Stimulated activated CD4-positive, alpha-beta T cell treated with anti-CD3 and anti-CD28 coated beads, Interleukin-1b, Interleukin-23, amount 100 ng/mL, for 1 hour (primary cell): ENCODE measurements at regions not wholly inside any gene's neighbourhood (a gene's known extent, or its start where the extent isn't known, plus 50 kb on each side); places are given as distances from the start of the nearest gene placed in this dataset.
"Not testable (repeated sequence)": the region's sequence is repeated elsewhere in the genome, so short reads cannot be mapped to it uniquely, and the experiment has no call there.

ENCODE experiments used
- DNase-seq, 2 donors: peaks; one replicate each; pipeline ENCODE4 v3.0.0-alpha.2; 2020; ENCODE audit warnings: low read depth in 2 of 2

DNA sequence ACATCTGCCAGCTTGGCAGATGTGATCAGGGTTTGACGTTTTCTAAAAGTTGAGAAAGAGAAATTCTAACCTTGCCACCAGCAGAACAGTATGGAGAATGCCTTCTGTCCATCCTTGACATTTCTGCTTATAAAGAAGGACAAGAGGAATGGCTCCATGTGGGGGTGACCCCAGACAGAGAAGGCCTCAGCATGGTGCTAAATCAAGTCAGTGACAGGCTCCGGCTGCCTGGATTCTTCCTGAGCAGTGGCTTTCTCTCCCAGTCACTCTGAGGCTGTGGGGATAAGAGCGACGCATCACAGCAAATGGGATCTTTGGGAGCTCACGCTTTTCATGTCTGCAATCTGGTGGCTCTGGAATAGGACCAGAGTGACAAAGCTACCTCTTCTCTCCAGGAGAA lies 640.2 kb upstream of the CAMK1G start:
- no peak for DNase-seq

DNA sequence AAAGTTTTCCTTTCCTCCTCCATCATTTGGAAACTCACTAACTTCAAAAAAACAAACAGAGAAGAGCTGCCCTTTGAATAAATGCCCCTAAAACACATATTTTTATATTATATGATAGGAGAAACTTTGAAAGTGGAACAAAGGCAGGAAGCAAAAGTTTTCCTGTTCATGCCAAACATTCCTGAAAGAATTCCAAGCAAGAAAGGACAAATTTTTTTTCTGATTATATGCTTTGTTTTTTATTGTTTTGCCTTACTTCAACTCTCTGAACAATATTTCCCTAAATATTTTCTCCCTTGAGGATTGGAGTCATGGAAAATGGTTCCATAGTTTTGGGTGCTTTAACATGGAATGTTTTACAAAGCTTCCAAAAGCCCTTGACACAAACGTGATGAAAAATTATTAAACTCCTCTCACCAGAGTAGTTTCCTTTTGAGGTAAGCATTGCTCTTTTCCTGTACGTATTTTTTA lies 638.5 kb upstream of the CAMK1G start:
- no peak for DNase-seq

DNA sequence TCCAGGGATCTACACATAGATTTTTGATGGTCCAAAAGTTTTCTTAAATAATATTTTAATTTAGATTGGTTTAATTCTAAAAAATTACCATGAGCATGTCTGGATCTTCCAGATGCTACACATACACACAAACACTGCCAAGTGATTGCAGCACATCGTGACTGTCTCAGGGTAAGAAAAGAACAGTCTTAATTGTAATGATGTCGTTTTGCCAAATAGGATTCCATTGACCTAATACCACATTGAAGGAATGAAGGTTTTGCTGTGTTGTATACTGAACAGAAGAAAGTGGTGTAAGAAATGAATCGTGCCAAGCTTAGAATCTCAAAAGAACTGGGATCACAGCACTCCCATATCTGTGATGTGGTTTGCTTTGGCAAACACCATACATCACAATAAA lies 633.3 kb upstream of the CAMK1G start:
- no peak for DNase-seq

DNA sequence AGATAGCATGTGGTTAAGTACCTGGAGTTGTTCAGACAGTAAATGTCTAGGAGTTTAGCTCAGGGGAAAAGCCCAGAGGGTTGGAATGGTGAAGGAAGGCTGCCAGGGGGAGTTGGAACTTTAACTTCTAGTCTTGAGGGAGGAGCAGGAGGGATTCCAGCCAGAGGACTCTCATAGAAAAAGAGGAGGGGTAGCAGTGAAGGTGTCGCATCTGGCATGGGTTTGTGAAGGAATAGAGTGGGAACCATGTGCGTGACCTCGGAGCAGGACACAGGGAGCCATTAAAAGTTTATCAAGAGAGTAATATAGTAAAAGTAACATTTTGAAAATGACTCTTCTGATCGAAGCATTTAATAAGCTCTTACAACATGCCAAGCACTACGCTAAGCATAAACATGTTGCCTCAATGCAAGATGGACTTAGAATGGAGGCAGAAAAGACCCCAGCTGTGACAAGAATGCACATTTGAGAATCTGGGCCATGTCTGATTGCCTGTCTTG lies 632.4 kb upstream of the CAMK1G start:
- DNase-seq: no peak

DNA sequence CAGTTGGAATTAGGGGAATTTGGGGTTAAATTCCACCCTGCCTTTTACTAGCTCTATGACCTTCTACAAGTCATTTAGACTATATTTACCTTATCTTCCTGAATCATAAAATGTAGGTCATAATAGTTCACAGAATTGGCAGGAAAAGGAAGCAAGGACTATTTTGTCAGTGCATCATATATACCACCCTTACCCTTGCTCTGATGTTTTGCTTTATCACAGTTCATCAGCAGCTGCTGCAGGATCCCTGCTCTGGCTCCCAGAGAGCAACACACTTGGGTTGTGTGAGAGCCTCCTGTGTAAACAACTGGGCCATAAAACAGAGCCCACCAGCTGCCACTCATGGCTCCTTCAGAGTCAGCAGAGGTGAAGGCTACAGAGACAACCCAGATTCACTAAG lies 631.6 kb upstream of the CAMK1G start:
- DNase-seq: no peak

DNA sequence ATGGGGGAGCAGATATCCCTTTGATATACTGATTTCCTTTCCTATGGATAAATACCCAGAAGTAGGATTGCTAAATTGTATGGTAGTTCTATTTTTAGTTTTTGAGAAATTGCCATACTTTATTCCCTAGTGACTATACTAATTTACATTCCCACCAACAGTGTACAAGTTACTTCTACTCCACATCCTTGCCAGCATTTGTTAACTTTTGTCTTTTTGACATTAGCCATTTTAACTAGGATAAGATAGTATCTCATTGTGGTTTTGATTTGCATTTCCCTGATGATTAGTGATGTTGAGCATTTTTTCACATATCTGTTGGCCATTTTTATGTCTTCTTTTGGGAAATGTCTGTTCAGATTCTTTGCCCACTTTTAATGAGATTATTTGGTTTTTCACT lies 620.6 kb upstream of the CAMK1G start:
- DNase-seq: no peak

DNA sequence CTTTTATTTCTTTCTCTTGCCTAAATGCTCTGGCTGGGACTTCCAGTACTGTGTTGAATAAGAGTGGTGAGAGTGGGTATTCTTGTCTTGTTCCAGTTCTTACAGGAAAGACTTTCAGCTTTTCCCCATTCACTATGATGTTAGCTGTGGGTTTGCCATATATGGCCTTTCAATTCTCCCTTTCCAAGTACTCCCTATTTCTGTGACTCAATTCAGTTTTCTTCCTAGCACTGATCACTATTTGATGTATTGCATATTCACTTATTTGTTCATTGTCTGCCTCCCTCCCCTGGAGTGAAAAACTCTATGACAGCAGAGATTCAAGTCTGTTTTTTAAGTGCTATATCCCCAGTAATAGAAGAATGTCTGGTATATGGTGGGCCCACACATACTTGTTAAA lies 618.2 kb upstream of the CAMK1G start:
- no peak for DNase-seq

DNA sequence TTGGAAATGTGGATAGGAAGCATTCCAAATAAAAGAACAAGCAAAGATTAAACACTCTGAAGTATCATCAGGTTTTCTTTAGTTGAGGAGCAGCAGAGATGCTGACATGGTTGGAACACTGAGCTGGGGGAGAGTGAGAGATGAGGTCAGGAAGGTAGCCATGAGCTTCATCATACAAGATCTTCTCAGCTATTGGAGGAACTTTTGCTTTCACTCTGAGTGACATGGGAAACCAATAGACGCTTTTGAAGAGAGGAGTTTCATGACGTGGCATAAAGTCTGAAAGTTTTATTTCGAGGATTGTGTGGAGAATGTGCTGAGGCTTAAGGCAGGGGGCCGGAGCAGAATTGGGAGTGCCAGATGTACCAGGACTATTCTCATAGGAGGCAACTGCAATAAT lies 616.2 kb upstream of the CAMK1G start:
- no peak for DNase-seq

DNA sequence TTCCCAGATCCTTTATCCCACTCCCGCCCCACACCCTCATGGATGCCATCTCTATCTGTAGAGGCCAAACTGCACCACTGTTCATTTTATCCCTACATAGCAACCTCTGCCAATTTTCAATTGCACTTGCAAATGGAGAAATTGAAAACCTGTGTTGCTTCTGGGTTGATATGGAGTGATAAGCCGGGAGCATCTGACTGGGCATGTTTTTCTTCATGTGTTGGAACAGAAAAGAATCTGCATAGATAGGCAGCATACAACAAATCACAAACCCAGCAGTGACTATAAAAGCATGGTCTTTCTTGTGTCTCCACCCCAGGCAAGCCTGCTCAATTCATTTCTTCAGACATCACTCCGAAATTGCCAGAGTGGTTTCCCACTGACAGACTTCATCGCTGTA lies 608.8 kb upstream of the CAMK1G start:
- DNase-seq: no peak

DNA sequence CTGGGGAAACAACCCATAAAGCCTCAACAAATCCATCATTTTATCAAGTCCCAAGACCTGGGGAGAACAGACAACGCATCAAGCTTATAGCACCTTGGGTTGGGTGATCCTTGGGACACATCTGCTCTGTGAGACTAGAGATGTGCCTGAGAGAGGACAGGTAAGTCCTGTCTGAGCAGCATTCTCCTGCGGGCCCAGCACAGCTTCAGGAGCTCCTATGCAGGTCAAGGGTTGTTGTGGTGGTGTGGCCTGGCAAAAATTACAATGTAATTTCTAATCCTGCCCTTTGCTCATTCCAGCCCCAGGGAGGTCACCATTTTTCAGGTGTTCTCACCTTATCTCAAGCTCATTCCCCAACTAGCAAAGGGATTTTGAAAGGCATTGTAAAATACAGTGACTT lies 608.1 kb upstream of the CAMK1G start:
- no peak for DNase-seq

DNA sequence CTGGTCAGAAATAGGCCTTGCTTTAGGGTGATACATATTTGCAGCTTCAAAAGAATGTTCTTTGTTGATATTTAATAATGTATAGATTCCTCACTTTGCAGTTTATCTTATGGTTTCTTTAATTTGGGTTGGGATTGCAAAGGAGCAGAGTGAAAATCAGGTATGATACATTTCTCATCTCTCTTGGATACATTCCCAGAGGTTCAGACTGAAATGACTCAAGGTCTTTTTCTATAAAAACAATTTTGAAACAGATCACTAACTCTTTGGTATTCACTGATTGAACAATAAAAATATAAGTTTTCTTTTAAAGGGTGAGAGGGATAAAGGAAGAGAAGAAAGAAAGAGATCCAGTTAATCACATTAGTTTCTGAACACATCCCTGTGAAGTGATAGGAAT lies 606.5 kb upstream of the CAMK1G start:
- no peak for DNase-seq

DNA sequence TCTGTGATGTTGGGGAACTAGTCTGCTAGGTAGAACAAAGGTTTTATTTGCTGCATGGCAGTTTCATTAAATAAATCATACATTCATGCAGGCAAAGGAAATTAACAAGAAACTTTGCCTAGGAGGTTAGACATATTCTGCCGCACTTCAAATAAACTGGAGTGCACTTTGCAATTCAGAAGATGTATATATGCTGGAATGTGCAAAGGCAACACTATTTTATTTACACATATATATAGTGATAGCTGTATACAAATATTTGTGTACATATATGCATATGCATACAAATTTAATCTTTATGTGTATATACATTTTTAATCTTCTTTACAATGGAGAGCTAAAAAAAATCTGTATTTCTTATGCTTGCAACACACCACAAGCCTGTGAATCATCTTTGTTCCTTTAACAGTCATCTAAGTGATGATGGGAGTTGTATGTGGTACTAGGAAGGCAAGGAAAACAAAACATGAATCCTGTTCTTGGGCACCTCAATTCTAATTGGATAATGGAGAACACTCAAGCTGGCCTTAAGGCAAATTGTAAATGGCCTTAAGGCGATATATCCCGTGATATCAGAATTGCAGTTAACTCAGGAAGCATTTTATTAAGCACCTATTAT lies 605.8 kb upstream of the CAMK1G start:
- DNase-seq: no peak

DNA sequence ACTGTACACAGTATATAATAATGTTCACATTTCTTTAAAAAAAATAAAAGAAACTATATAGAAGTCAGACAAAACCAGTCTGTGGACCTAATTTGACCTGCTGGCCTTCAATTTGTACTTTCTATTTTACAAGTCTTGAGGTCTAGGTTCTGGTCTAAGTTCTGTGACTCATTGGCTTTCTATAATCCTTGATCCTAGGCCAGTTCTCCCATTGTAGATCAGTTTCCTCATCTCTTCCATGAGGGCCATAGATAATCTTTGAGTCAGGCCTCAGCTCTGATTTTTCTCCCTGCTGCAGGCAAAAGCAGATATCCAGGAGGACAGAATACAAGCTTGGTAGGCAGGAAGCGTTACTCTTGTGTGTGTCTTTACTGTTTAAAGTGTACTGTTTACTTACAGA lies 603.7 kb upstream of the CAMK1G start:
- DNase-seq: no peak

DNA sequence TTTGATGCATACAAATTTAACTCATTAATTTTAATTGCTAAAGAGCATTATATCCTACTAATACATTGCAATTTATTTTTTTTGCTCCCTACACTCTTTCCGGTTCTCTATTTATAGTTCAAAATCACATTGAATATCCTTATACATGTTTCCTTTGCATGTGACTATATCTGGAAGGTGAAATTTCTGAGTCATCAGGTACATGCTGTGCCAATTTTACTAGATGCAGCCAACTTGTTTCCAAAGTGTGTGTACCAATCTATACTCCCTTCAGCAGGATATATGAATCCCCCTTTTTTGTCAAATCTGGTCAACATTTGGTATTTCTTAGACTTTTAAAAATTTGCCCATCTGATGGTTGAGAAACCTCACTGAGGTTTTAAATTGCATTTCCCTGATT lies 602.9 kb upstream of the CAMK1G start:
- no peak for DNase-seq

DNA sequence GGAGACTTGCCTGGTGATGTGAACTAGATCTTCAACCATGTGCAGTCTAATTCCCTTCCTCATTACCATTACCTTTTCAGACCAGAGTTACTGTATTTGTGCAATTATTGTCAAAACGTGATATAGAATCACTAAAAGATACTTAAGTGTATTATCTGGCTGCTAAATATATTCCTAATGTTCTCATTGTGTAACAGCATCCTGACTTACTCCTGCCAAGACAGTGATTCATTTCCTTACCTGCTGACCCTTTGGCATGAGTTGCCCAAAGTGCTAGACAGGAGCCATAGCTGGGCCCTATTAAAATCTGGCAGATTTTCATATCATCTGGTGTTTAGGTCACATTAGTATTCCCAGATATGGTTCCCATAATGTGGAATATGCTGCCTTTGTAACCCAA lies 598.3 kb upstream of the CAMK1G start:
- DNase-seq: no peak

DNA sequence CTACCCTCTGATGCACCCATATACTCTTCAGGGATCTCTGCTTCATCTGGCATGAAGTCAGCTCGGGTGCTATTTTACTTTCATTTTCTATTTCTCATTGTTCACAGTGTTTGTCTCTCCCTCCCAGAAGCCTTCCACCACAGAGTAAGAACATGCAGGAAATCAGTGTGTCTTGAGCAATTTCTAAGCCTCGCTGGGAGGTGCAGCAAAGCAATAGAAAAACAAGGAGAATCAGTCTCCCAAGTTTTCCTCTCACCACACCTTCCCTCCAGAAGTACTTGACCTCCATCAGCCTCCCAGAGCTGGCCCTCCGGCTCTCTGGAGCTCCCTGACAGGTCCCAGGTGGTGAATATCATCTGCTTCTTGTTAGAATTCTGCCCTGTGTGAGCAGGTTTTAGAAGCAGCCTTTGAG lies 594.7 kb upstream of the CAMK1G start:
- DNase-seq: no peak

DNA sequence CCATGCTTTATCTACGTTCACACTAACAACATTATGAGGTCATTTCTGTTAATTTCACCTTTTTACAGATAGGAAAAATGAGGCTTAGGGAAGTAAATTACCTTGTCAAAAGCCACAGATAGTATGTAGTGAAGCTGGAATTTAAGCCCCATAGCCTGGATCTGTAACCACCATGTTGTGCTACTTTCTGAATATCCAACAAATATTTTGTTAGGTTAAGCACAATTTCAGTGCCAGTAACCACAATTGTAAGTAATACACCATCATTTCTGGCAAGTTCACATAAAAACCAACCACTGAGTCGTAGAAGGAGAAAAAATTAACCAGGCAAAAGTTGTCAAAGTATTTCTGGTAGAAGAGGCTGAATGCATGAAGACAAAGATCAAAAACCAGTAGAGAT lies 593.1 kb upstream of the CAMK1G start:
- no peak for DNase-seq

DNA sequence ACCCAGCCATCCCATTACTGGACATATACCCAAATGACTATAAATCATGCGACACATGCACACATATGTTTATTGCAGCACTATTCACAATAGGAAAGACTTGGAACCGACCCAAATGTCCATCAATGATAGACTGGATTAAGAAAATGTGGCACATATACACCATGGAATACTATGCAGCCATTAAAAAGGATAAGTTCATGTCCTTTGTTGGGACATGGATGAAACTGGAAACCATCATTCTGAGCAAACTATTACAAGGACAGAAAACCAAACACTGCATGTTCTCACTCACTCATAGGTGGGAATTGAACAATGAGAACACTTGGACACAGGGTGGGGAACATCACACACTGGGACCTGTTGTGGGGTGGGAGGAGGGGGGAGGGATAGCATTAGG lies 586.5 kb upstream of the CAMK1G start:
- DNase-seq: not testable (repeated sequence)

DNA sequence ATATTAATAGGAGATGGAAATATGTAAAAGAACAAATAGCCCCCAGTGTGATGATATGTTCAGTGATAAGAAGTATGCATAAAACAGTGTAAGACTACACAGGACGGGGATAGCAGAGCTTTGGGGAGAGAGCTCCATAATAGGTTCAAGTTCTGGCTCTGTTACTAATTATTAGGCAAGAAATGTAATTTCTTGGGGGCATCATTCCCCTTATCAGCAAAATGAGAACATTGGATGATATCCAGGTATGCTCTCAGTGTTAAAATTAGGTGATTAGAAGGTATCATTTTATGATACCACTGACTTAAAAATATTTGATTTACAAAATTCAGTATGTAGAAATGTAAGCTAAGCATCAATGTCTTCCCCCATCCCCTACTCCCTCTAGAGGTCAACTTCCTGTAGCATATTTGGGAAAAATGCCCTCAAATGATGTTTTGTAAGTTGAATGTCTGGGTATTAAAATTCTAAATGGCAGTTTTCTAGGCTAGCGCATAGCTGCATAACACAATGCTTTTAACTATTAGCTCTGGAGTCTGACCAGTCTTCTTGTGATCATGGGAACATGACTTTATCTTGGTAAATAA lies 585.7 kb upstream of the CAMK1G start:
- DNase-seq: no peak

DNA sequence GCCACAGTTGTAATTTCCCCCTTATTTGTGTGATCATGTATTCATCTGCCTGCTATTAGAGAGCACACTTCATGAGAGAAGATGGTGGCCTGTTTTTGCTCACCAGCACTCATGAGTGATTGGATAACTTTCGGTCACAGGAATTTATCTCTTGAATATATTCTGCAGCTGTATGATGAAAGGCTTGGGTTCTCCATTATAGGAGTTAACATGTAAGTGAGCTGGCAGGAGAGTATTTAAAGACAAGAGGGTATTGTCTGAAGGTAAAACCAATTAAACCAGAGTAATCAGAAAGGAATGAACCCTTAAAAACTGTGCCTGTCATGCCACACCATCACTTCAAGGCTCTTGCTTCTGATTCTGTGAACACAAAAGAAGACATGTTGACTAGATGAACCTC lies 574.9 kb upstream of the CAMK1G start:
- no peak for DNase-seq

DNA sequence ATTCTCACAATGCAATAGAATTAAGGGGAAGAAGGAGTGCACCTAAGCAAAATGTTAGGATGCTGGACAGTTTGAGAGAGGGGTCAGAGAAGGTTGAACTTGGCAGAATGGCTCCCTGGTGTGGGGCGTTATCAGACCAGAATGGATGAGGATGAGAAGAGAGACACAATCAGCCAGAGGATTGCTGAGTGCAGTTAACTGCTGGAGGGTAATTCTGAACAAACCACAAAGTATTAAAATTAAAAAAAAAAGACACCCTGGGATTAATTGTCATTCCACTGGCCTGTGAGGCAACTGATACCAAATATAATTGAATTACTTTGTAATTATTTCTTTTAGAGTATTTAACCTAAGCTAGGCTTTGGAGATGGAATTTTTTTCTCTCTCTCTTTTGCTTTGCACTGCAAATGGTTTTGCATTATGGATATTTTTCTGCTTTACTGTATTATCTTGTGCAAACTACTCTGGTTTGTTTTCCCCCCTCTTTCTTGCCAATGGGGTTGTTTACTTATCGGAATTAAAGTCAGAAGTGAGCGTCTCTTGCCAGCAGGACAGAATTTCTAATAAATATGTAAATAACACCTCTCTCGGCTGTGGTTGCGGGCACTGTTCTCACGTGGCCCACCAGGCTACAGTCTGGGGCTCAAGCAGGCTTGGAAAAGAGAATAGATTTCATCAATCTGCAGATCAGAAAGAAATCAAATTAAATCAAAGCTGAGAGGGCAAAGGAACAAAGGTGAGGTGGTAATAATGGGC lies 572.9 kb upstream of the CAMK1G start:
- no peak for DNase-seq

DNA sequence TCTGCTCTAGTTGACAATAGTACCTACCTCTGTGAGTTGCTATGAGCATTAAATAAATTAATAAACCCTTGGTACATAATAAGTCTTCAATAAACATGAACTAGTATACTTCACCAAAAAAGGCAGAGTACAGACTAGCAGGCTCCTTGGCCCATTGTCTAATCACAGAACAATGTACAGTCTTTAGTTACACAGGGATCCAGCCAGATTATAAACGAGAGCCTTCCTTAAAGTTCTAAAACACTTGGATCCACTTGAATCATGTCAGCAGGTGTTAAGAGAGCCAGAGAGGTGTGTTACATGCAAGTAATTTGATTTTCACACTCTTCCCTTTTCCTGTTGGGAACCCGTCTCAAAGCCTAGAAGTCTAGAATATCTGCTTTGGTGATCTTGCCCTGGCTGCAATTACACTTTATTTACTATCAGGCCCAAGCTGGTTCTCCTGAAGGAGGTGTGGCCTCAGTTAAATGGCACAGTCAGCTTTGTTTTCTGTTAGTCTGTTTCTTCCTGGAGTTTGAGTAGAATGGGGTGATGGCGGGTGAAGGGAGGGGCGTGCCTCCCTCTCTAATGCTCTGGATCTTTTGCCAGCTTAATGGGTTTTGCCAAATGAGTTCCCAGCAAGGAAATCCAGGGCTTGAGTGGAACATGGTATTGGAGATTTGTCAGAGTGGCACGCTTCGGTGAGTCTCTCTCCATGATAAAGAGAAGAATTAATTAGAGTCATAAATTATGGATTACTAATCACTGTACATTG lies 570.9 kb upstream of the CAMK1G start:
- DNase-seq: no peak
